A549 (cell line): ENCODE measurements at regions not wholly inside any gene's neighbourhood (a gene's known extent, or its start where the extent isn't known, plus 50 kb on each side); places are given as distances from the start of the nearest gene placed in this dataset.

Experiments
- ATAC-seq, 2 experiments: fragments of 200-7000 bp in 1 of 2; fragments of >200 bp in 1 of 2; cut with Nextera tagmentation in 1 of 2; cut with Tn5 transposase in 1 of 2; 3 replicates each; pipeline versions ENCODE4 v1.8.0 to v1.9.1; 2018 to 2020; ENCODE audit warnings: mild to moderate bottlenecking in 1 of 2, moderate library complexity in 1 of 2
- CTCF ChIA-PET: fragments of 300-600 bp; sonication (Branson Sonifier 250); formaldehyde crosslinking; extraction: SDS; loops from one replicate; lab custom pipeline; 2021; ENCODE audit warnings: antibody characterized with exemption, inconsistent platforms; lab: Yijun Ruan, JAX
- POLR2A ChIA-PET: fragments of 350-600 bp; formaldehyde crosslinking; extraction: SDS; loops from one replicate; lab custom pipeline; 2021; ENCODE audit warnings: antibody characterized with exemption, inconsistent platforms; lab: Yijun Ruan, JAX
- DNase-seq, 2 experiments: peaks; one replicate each; pipeline versions ENCODE4 v3.0.0 to v3.0.0-alpha.2; 2011 to 2016; ENCODE audit warnings: low read depth in 1 of 2, low spot score in 1 of 2
- FAIRE-seq: peaks from 2 replicates; lab custom pipeline; 2011; peaks lifted over from hg19 to GRCh38; lab: Jason Lieb, UNC
- H3K27ac ChIP-seq, 2 experiments: fragments of >200 bp; sonication (Bioruptor Twin); formaldehyde crosslinking; 3 replicates each; pipeline ENCODE4 v1.5.1; 2016 to 2017
- H3K4me1 ChIP-seq: fragments of >200 bp; sonication (Bioruptor Twin); formaldehyde crosslinking; 3 replicates; pipeline ENCODE4 v1.6.1; 2016
- H3K4me2 ChIP-seq: fragments of >200 bp; sonication (Bioruptor Twin); formaldehyde crosslinking; 3 replicates; pipeline ENCODE4 v1.6.1; 2016
- H3K4me3 ChIP-seq: fragments of >200 bp; sonication (Bioruptor Twin); formaldehyde crosslinking; 3 replicates; pipeline ENCODE4 v1.5.1; 2016
- H3K9me3 ChIP-seq: fragments of >200 bp; sonication (Bioruptor Twin); formaldehyde crosslinking; 3 replicates; pipeline ENCODE4 v1.6.1; 2016
- CBX2 ChIP-seq: fragments of 200-600 bp; sonication (generic); IDR thresholded peaks from 2 replicates; pipeline ENCODE4 v1.6.1; 2016; ENCODE audit warnings: low read depth, mild to moderate bottlenecking, borderline replicate concordance
- CEBPB ChIP-seq, 2 experiments: fragments of >200 bp in 1 of 2; sonication (Bioruptor Twin) in 1 of 2; formaldehyde crosslinking in 1 of 2; IDR thresholded peaks; 2 replicates each; pipeline ENCODE4 v1.6.1; 2012 to 2016
- CHD2 ChIP-seq: fragments of 150-350 bp; IDR thresholded peaks from 2 replicates; pipeline ENCODE4 v1.6.1; 2014; ENCODE audit warnings: low read length; ENCODE audit not compliant: partially characterized antibody
- E2F6 ChIP-seq: IDR thresholded peaks from 2 replicates; pipeline ENCODE4 v1.6.1; 2012; ENCODE audit warnings: low read depth, borderline replicate concordance
- EP300 ChIP-seq, 2 experiments: fragments of >200 bp; sonication (Bioruptor Twin); formaldehyde crosslinking; IDR thresholded peaks; 2 replicates in 1 of 2; 3 replicates in 1 of 2; pipeline ENCODE4 v1.6.1; 2016 to 2017
- FOSL2 ChIP-seq, 2 experiments: fragments of 450-650 bp in 1 of 2; fragments of >200 bp in 1 of 2; sonication (Bioruptor Twin) in 1 of 2; formaldehyde crosslinking; IDR thresholded peaks; 2 replicates each; pipeline versions ENCODE4 v1.5.0 to v1.6.1; 2016 to 2020; ENCODE audit warnings: mild to moderate bottlenecking in 1 of 2, moderate library complexity in 1 of 2
- FOXS1 ChIP-seq: fragments of 250-450 bp; sonication (Bioruptor Pico); IDR thresholded peaks from 2 replicates; pipeline ENCODE4 v1.5.0; 2020; ENCODE audit warnings: mild to moderate bottlenecking, moderate library complexity
- GATA3 ChIP-seq: IDR thresholded peaks from 2 replicates; pipeline ENCODE4 v1.6.1; 2012; ENCODE audit warnings: borderline replicate concordance
- HDAC2 ChIP-seq: fragments of 200-600 bp; sonication (generic); IDR thresholded peaks from 2 replicates; pipeline ENCODE4 v1.6.1; 2016
- HEYL ChIP-seq: fragments of 250-450 bp; sonication (Bioruptor Pico); IDR thresholded peaks from 2 replicates; pipeline ENCODE4 v1.8.0; 2021; ENCODE audit warnings: mild to moderate bottlenecking, moderate library complexity
- HOXA7 ChIP-seq: fragments of 250-450 bp; sonication (Bioruptor Pico); IDR thresholded peaks from 2 replicates; pipeline ENCODE4 v1.5.0; 2020; ENCODE audit warnings: mild to moderate bottlenecking, moderate library complexity
- JUN ChIP-seq, 2 experiments: fragments of >200 bp; sonication (Bioruptor Twin); formaldehyde crosslinking; IDR thresholded peaks; 2 replicates in 1 of 2; 3 replicates in 1 of 2; pipeline ENCODE4 v1.6.1; 2016 to 2017
- JUNB ChIP-seq: fragments of >200 bp; sonication (Bioruptor Twin); formaldehyde crosslinking; IDR thresholded peaks from 2 replicates; pipeline ENCODE4 v1.6.1; 2016
- KDM1A ChIP-seq: fragments of 200-600 bp; sonication (generic); IDR thresholded peaks from 2 replicates; pipeline ENCODE4 v1.6.1; 2016; ENCODE audit warnings: low read depth, mild to moderate bottlenecking
- KDM5A ChIP-seq: fragments of 200-600 bp; sonication (generic); IDR thresholded peaks from 2 replicates; pipeline ENCODE4 v1.6.1; 2016; ENCODE audit warnings: antibody characterized with exemption, mild to moderate bottlenecking
- MAFK ChIP-seq: fragments of 450-650 bp; IDR thresholded peaks from 2 replicates; pipeline ENCODE4 v1.6.1; 2014; ENCODE audit not compliant: partially characterized antibody
- MAX ChIP-seq: IDR thresholded peaks from 2 replicates; pipeline ENCODE4 v1.6.1; 2012
- MAZ ChIP-seq: fragments of 150-350 bp; IDR thresholded peaks from 2 replicates; pipeline ENCODE4 v1.6.1; 2014; ENCODE audit warnings: antibody characterized with exemption, low read depth, low read length, borderline replicate concordance
- NFE2L2 ChIP-seq: fragments of 150-350 bp; conservative IDR thresholded peaks from 2 replicates; pipeline ENCODE4 v1.6.1; 2014; ENCODE audit warnings: low read length
- NPAS2 ChIP-seq: fragments of 250-450 bp; sonication (Bioruptor Pico); IDR thresholded peaks from 2 replicates; pipeline ENCODE4 v1.8.0; 2022; ENCODE audit warnings: mild to moderate bottlenecking, moderate library complexity, borderline replicate concordance
- PBX3 ChIP-seq: IDR thresholded peaks from 2 replicates; pipeline ENCODE4 v1.6.1; 2012
- PHF8 ChIP-seq: fragments of 200-600 bp; sonication (generic); IDR thresholded peaks from 2 replicates; pipeline ENCODE4 v1.6.1; 2016; ENCODE audit warnings: low read depth, mild to moderate bottlenecking, antibody characterized with exemption, moderate library complexity, borderline replicate concordance
- RAD21 ChIP-seq, 2 experiments: fragments of >200 bp in 1 of 2; sonication (Bioruptor Twin) in 1 of 2; formaldehyde crosslinking in 1 of 2; IDR thresholded peaks in 1 of 2; conservative IDR thresholded peaks in 1 of 2; 2 replicates in 1 of 2; 3 replicates in 1 of 2; pipeline ENCODE4 v1.6.1; 2012 to 2018; ENCODE audit warnings: inconsistent platforms in 1 of 2
- RNF2 ChIP-seq: fragments of 200-600 bp; sonication (generic); IDR thresholded peaks from 2 replicates; pipeline ENCODE4 v1.6.1; 2016; ENCODE audit warnings: low read depth, mild to moderate bottlenecking, antibody characterized with exemption, moderate library complexity, borderline replicate concordance
- SMC3 ChIP-seq: fragments of >200 bp; sonication (Bioruptor Twin); formaldehyde crosslinking; IDR thresholded peaks from 3 replicates; pipeline ENCODE4 v1.6.1; 2018; ENCODE audit warnings: inconsistent platforms
- SREBF2 ChIP-seq: fragments of 450-650 bp; IDR thresholded peaks from 2 replicates; pipeline ENCODE4 v1.6.1; 2014; ENCODE audit warnings: mild to moderate bottlenecking, moderate library complexity
- TP53 ChIP-seq: fragments of 250-450 bp; sonication (Bioruptor Pico); IDR thresholded peaks from 2 replicates; pipeline ENCODE4 v1.5.0; 2021; ENCODE audit warnings: mild to moderate bottlenecking, moderate library complexity
- ZC3H11A ChIP-seq: fragments of 450-650 bp; IDR thresholded peaks from 2 replicates; pipeline ENCODE4 v1.6.1; 2014; ENCODE audit warnings: antibody characterized with exemption, mild to moderate bottlenecking
- ZFP36 ChIP-seq: fragments of 450-650 bp; IDR thresholded peaks from 2 replicates; pipeline ENCODE4 v1.6.1; 2014; ENCODE audit warnings: borderline replicate concordance; ENCODE audit not compliant: partially characterized antibody
- ZNF302 ChIP-seq: fragments of 250-450 bp; sonication (Bioruptor Pico); IDR thresholded peaks from 2 replicates; pipeline ENCODE4 v1.9.0; 2021; ENCODE audit warnings: inconsistent platforms, mild to moderate bottlenecking, moderate library complexity
- ZSCAN20 ChIP-seq: fragments of 250-450 bp; sonication (Bioruptor Pico); IDR thresholded peaks from 2 replicates; pipeline ENCODE4 v1.8.0; 2022; ENCODE audit warnings: mild to moderate bottlenecking, moderate library complexity
- WGBS: methylation state at CpG from one replicate; pipeline ENCODE4 v1.1.6; 2017; ENCODE audit errors: missing lambda C conversion rate; 5-methylcytosine and 5-hydroxymethylcytosine counted together
- TF ChIP-seq, protein P1 (sequence below): fragments of 150-350 bp; IDR thresholded peaks from 2 replicates; pipeline ENCODE4 v1.6.1; 2014; ENCODE audit warnings: low read depth, mild to moderate bottlenecking, low read length
- TF ChIP-seq, protein P2 (sequence below): fragments of >200 bp; sonication (Bioruptor Twin); formaldehyde crosslinking; IDR thresholded peaks from 3 replicates; pipeline ENCODE4 v1.6.1; 2016
- TF ChIP-seq, protein P3 (sequence below): fragments of >200 bp; sonication (Bioruptor Twin); formaldehyde crosslinking; IDR thresholded peaks from 2 replicates; pipeline ENCODE4 v1.6.1; 2016

- TF ChIP-seq PHF8: no peak
- no peak for TF ChIP-seq PBX3
- TF ChIP-seq FOXS1 (CRISPR knock-in tag): no peak
- TF ChIP-seq FOSL2 (IDR thresholded peaks at IDR 0.05): no peak
- TF ChIP-seq FOSL2 (CRISPR knock-in tag; IDR thresholded peaks at IDR 0.05): no peak
- TF ChIP-seq TP53 (CRISPR knock-in tag): no peak
- no peak for TF ChIP-seq RAD21 (conservative IDR thresholded peaks at IDR 0.05 in 1 of 2, IDR thresholded peaks at IDR 0.05 in 1 of 2)
Observed at GRCh38 chr2:196399096-196399495, 227.7 kb upstream of the STK17B start (continued).

- ATAC-seq: peak; percentile 94 to 95
- H3K9me3 ChIP-seq: no peaks in the 10 kb centered on the region
- CTCF ChIA-PET: interaction anchor here (0.7 to 1.2 kb wide), 3 partner anchors 14 to 53 kb away, joined by 3 to 4 read pairs (median 3); no protein-coding TSS in a partner anchor
- DNase-seq: peak; percentile 25 to 76
- peak overlapping the region; percentile 71 for H3K4me2 ChIP-seq
- POLR2A ChIA-PET: interaction anchor here (0.6 kb wide), 1 partner anchor 316 kb away, joined by 9 read pairs; no protein-coding TSS in a partner anchor
- FAIRE-seq: no peak
- peaks cover 43% of the 10 kb centered on the region for H3K4me1 ChIP-seq
- no peak overlapping the region for H3K4me3 ChIP-seq
- H3K27ac ChIP-seq: peak overlapping the region; percentile 84 to 87
- 32% methylated on average over 5 of the region's 5 CpGs for WGBS
- TF ChIP-seq CEBPB (IDR thresholded peaks at IDR 0.05): peak; percentile 94 to 95
- no peak for TF ChIP-seq CHD2
- TF ChIP-seq SREBF2: no peak
- peak; percentile 25; the same call in 1 of the 2 replicates for TF ChIP-seq E2F6
- no peak for TF ChIP-seq ZC3H11A
- TF ChIP-seq CBX2: no peak
- no peak for TF ChIP-seq MAFK
- TF ChIP-seq, protein P1, sequence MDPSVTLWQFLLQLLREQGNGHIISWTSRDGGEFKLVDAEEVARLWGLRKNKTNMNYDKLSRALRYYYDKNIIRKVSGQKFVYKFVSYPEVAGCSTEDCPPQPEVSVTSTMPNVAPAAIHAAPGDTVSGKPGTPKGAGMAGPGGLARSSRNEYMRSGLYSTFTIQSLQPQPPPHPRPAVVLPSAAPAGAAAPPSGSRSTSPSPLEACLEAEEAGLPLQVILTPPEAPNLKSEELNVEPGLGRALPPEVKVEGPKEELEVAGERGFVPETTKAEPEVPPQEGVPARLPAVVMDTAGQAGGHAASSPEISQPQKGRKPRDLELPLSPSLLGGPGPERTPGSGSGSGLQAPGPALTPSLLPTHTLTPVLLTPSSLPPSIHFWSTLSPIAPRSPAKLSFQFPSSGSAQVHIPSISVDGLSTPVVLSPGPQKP: no peak
- 0 out of 3 replicates have a peak, but pooled peaks have one; percentile 13 for TF ChIP-seq SMC3
- TF ChIP-seq ZNF302 (CRISPR knock-in tag): no peak
- peak; percentile 60 for TF ChIP-seq MAX
- peak; percentile 67; the same call in 1 of the 2 replicates for TF ChIP-seq GATA3
- 0 out of 5 replicates have a peak, but pooled peaks have one; percentile 8 to 21 for TF ChIP-seq RAD21 (conservative IDR thresholded peaks at IDR 0.05 in 1 of 2, IDR thresholded peaks at IDR 0.05 in 1 of 2)
- TF ChIP-seq, protein P2, sequence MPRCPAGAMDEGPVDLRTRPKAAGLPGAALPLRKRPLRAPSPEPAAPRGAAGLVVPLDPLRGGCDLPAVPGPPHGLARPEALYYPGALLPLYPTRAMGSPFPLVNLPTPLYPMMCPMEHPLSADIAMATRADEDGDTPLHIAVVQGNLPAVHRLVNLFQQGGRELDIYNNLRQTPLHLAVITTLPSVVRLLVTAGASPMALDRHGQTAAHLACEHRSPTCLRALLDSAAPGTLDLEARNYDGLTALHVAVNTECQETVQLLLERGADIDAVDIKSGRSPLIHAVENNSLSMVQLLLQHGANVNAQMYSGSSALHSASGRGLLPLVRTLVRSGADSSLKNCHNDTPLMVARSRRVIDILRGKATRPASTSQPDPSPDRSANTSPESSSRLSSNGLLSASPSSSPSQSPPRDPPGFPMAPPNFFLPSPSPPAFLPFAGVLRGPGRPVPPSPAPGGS: peak; percentile 64; the same call in 1 of the 3 replicates
- no peak for TF ChIP-seq FOSL2 (IDR thresholded peaks at IDR 0.05)
- TF ChIP-seq FOSL2 (CRISPR knock-in tag; IDR thresholded peaks at IDR 0.05): peak; percentile 71
- no peak for TF ChIP-seq ZSCAN20 (CRISPR knock-in tag)
- no peak for TF ChIP-seq TP53 (CRISPR knock-in tag)
- no peak for TF ChIP-seq MAZ
- TF ChIP-seq HOXA7 (CRISPR knock-in tag): no peak
- TF ChIP-seq RNF2: no peak
- TF ChIP-seq KDM5A: no peak
- no peak for TF ChIP-seq NPAS2 (CRISPR knock-in tag)
- TF ChIP-seq HEYL: no peak
- TF ChIP-seq ZFP36: no peak
- TF ChIP-seq, protein P3, sequence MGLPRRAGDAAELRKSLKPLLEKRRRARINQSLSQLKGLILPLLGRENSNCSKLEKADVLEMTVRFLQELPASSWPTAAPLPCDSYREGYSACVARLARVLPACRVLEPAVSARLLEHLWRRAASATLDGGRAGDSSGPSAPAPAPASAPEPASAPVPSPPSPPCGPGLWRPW: peak; percentile 83
- TF ChIP-seq JUN (IDR thresholded peaks at IDR 0.05): peak; percentile 45 to 61; a peak in 3 of 5 replicates
- no peak for TF ChIP-seq NFE2L2
- no peak for TF ChIP-seq KDM1A
- peak; percentile 61 for TF ChIP-seq JUNB
- TF ChIP-seq HDAC2: no peak
- TF ChIP-seq EP300 (IDR thresholded peaks at IDR 0.05): peak; percentile 52 to 71; a peak in 2 of 5 replicates
Observed at GRCh38 chr2:196399722-196400691, 228.6 kb upstream of the STK17B start.
